Stimulated activated CD4-positive, alpha-beta T cell treated with anti-CD3 and anti-CD28 coated beads, Interleukin-4, amount 100 ng/mL, for 48 hours (primary cell): ENCODE measurements at regions not wholly inside any gene's neighbourhood (a gene's known extent, or its start where the extent isn't known, plus 50 kb on each side); places are given as distances from the start of the nearest gene placed in this dataset.
"Not testable (repeated sequence)": the region's sequence is repeated elsewhere in the genome, so short reads cannot be mapped to it uniquely, and the experiment has no call there.

Experiments used
- DNase-seq, 2 donors: peaks; one replicate each; pipeline ENCODE4 v3.0.0-alpha.2; 2020; ENCODE audit warnings: low read depth in 2 of 2

- DNase-seq, result no peak
Observed at GRCh38 chr1:212495766-212496494, 63.2 kb downstream of the NENF start.

- DNase-seq, result no peak
Observed at GRCh38 chr1:212496682-212497081, 64.0 kb downstream of the NENF start.

DNA sequence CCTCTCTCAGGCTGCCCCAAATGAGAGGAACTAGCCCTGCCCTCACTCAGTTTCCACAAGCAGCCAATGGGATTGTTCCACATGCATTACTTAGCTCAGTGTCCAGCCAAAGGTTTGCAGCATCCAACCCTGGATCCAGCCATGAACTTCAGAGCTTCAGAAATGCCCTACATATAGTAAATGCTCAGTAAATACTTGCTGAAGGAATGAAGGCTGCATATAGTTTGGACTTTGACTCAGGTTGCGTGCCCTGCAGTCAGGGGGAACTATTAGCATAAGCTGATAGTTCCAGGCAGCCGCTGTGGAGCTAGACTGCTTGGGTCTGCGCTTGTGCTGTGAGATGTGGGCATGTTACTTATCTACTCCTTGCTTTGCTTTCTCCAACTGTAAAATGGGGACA lies 64.8 kb downstream of the NENF start:
- no peak for DNase-seq

- DNase-seq, result no peak
Observed at GRCh38 chr1:212498283-212499040, 65.7 kb downstream of the NENF start.

GRCh38 chr1:212500351-212500750 lies 67.6 kb downstream of the NENF start:
- DNase-seq, result no peak

DNA sequence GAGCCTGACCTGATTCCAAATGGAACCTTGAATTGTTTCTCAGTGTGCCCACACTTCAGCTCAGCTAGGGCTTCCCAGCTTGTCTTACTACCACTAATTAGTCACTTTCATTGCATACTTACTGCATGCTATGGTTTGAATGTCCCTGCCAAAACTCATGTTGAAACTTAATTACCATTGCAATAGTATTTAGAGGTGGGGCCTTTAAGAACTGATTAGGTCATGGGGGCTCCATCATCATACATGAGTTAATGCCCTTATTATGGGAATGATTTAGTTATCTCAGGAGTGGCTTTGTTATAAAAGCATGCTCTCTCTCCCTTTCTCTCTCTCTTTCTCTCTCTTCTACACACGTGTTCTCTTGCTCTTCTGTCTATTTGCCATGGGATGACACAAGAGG lies 68.3 kb downstream of the NENF start:
- DNase-seq, result no peak

DNA sequence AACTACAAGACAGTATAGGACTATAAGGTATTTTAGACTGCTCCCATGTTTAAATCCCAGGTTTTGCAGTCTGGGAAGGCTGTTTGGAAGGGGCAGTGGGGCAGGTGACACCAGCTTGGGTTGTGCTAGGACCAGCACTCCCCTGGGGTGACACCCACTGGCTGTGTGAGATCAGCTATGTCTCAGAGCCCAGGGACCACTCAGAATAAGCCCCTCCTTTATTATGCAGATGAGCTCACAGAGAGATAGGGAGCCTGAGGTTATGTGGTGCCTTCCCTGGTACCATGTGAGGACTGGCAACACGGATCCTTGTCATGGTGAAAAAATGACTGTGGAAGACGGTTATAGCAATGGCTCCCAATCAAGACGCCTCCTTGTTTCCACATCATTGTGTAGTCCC lies 71.0 kb downstream of the NENF start:
- DNase-seq, result no peak

DNA sequence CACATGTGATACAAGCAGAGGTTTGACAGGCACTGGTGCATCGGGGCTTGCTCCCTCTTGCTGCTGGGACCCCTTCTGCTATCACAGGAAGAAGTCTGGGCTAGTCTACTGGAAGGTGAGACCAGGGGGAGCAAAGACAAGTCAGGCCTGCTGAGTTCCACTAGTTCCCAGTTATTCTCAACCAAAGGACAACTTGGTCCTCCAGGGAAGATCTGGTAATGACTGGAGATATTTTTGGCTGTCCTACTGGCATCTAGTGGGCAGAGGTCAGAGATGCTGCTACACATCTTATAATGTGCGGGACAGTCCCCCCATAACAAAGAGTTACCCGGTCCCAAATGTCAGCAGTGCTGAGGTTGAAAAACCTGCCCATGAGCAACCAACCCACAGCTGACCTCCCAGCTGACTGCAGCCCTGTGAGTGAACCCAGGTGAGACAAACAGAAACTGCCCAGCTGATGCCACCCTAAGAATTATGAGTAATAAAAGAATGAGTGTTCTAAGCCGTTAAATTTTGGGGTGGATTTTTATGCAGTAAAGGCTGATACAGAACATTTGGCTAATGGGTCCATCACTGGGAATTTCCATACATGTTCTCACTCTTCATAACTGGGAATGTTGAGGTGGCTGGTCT lies 71.6 kb downstream of the NENF start:
- no peak for DNase-seq

GRCh38 chr1:212506666-212507065 lies 73.9 kb downstream of the NENF start:
- DNase-seq, result no peak

- no peak for DNase-seq
Observed at GRCh38 chr1:212507369-212507768, 74.6 kb downstream of the NENF start.

- no peak for DNase-seq
Observed at GRCh38 chr1:212512816-212513559, 80.3 kb downstream of the NENF start.

DNA sequence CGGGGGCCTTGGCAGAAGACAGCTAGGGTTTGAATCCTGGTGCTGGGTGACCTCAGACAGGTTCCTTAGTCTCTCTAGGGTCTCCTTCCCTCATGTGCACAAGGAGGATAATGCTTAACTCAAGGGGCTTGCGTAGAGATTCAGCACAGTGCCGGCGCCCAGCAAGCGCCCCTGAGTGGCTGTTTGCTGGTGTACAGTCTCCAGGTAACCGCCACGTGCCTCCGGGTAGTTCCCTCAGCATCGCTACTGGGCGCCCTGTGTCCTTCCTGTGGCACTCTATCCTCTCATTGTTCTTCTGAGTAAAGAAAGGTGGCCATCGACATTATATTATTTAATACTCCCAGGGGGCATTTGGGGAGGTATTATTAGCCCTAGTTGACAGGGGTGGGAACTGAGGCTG lies 80.9 kb downstream of the NENF start:
- no peak for DNase-seq

- DNase-seq, result peak; percentile 4 to 6
Observed at GRCh38 chr1:212514056-212514614, 81.4 kb downstream of the NENF start.

GRCh38 chr1:212514782-212515181 lies 82.1 kb downstream of the NENF start:
- no peak for DNase-seq

DNA sequence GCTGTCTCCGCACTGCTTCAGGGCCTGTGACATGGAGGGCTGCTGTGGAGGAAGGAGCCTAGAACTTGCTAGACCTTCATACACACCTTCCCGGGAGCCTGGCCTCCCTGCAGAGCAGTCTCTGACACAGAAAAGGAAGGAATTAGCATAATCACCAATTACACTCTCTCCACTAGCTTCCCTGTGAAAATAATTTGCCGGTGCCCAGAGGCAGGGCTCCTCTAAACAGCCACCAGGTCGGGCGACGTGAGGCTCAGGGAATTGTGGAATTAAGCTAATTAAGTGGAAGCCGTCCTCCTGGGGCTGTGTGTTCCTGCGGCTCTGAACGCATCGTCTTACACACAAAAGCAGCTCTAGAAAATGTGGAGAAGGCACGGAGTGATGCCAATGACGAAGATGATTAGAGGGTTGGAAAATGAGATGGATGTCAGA lies 82.6 kb downstream of the NENF start:
- no peak for DNase-seq

GRCh38 chr1:212516012-212516411 lies 83.3 kb downstream of the NENF start:
- DNase-seq, result not testable (repeated sequence)

GRCh38 chr1:212518188-212519054 lies 85.7 kb downstream of the NENF start:
- no peak for DNase-seq

DNA sequence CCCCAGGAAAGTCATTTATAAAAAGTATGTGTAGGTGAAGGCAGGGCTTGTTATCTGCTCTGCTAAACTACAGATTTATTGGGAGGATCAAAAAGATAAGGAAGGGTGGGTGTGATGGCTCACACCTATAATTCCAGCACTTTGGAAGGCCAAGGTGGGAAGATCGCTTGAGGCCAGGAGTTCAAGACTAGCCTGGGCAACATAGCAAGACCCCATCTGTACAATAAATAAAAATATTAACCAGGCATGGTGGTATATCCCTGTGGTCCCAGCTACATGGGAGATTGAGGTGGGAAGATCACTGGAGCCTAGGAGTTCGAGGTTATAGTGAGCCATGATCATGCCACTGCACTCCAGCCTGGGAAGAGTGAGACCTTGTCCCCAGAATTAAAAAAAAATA lies 86.4 kb downstream of the NENF start:
- no peak for DNase-seq

DNA sequence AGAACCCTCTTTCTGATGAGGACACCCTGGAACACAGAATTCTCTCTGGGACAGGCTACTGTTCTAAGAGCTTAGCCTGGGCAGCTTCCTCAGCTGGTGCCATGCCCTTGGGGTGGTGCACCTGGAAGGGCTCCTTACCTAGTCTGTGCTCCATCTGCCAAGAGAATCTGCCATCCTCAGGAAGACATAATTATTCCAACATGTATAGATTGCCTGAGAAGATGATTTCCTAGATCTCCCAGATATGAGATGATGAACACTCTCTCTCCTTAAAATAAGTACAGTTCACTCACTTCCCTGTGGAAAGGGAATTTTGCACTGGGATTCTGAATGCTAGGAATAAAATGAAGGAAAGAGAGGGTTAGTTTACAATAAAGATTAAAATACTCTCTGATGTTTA lies 87.6 kb downstream of the NENF start:
- DNase-seq, result no peak

DNA sequence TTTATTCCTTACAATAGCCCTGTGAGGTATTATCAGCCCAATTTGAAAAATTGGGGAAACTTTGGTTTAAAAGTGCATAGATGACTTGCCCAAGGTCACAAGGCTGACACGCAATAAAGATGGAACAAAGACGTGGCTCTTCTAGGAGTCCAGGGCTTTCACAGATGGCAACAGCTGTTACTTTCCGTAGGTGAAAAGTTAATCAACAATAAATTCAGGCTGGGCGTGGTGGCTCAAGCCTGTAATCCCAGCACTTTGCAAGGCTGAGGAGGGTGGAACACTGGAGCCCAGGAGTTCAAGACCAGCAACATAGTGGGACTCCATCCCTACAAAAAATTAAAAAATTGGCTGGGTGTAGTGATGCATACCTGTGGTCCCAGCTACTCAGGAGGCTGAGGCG lies 87.8 kb upstream of the ATF3 start:
- DNase-seq, result no peak
